SH-SY5Y (cell line): ENCODE measurements at regions not wholly inside any gene's neighbourhood (a gene's known extent, or its start where the extent isn't known, plus 50 kb on each side); places are given as distances from the start of the nearest gene placed in this dataset.

Experiments used
- GATA2 ChIP-seq: IDR thresholded peaks from 2 replicates; pipeline ENCODE4 v1.6.1; 2011; ENCODE audit warnings: mild to moderate bottlenecking, low read depth, low read length
- GATA3 ChIP-seq: IDR thresholded peaks from 2 replicates; pipeline ENCODE4 v1.6.1; 2011; ENCODE audit warnings: low read depth, mild to moderate bottlenecking, low read length, moderate library complexity

- no peak for TF ChIP-seq GATA3
- no peak for TF ChIP-seq GATA2
These were observed 202.6 kb upstream of the LRFN5 start for GRCh38 chr14:41404126-41404525.
